Liver (tissue), 8 donors: ENCODE measurements at regions not wholly inside any gene's neighbourhood (a gene's known extent, or its start where the extent isn't known, plus 50 kb on each side); places are given as distances from the start of the nearest gene placed in this dataset.

Experiments
- DNase-seq: peaks from one replicate; pipeline ENCODE4 v3.0.0-alpha.2; 2017; ENCODE audit warnings: low spot score
- H3K27ac ChIP-seq, 2 donors: one replicate each; pipeline ENCODE4 v1.7.0; 2013; ENCODE audit warnings: inconsistent platforms in 2 of 2, low read length in 2 of 2, control low read depth in 1 of 2, low read depth in 1 of 2, mild to moderate bottlenecking in 1 of 2
- H3K27me3 ChIP-seq, 4 donors: one replicate each; pipeline versions ENCODE4 v1.6.1 to v1.7.0; 2013; ENCODE audit warnings: low read length in 3 of 4, inconsistent platforms in 1 of 4, mild to moderate bottlenecking in 1 of 4, moderate library complexity in 1 of 4; ENCODE audit not compliant: control insufficient read depth in 4 of 4, insufficient read depth in 4 of 4
- H3K36me3 ChIP-seq, 4 donors: one replicate each; pipeline versions ENCODE4 v1.6.1 to v1.7.0; 2013; ENCODE audit warnings: low read length in 3 of 4, mild to moderate bottlenecking in 3 of 4, low read depth in 1 of 4, moderate library complexity in 1 of 4; ENCODE audit not compliant: control insufficient read depth in 4 of 4, insufficient read depth in 3 of 4
- H3K4me1 ChIP-seq, 4 donors: one replicate each; pipeline versions ENCODE4 v1.6.1 to v1.7.0; 2013; ENCODE audit warnings: low read length in 3 of 4, mild to moderate bottlenecking in 3 of 4, moderate library complexity in 1 of 4; ENCODE audit not compliant: control insufficient read depth in 4 of 4, insufficient read depth in 4 of 4
- H3K4me3 ChIP-seq, 3 donors: one replicate each; pipeline versions ENCODE4 v1.6.1 to v1.7.0; 2013; ENCODE audit warnings: low read length in 3 of 3, control low read depth in 1 of 3, low read depth in 1 of 3, mild to moderate bottlenecking in 1 of 3
- H3K9ac ChIP-seq, 2 donors: one replicate each; pipeline ENCODE4 v1.7.0; 2013; ENCODE audit warnings: low read length in 2 of 2, mild to moderate bottlenecking in 2 of 2, moderate library complexity in 2 of 2, control low read depth in 1 of 2, low read depth in 1 of 2
- H3K9me3 ChIP-seq, 4 donors: one replicate each; pipeline versions ENCODE4 v1.6.1 to v1.7.0; 2013; ENCODE audit warnings: low read length in 3 of 4; ENCODE audit not compliant: control insufficient read depth in 4 of 4
- ATF3 ChIP-seq: IDR thresholded peaks from 2 replicates; pipeline ENCODE4 v1.6.1; 2016; ENCODE audit warnings: antibody characterized with exemption
- CTCF ChIP-seq: fragments of 150-350 bp; IDR thresholded peaks from 2 replicates; pipeline ENCODE4 v1.5.1; 2017; ENCODE audit warnings: improper control_type of control experiment, low read depth, low read length; ENCODE audit not compliant: missing input control
- EGR1 ChIP-seq, 2 donors: IDR thresholded peaks; 2 replicates each; pipeline ENCODE4 v1.6.1; 2016 to 2018; ENCODE audit warnings: antibody characterized with exemption in 2 of 2, low read depth in 2 of 2
- FOXA2 ChIP-seq: IDR thresholded peaks from 2 replicates; pipeline ENCODE4 v1.6.1; 2016; ENCODE audit warnings: antibody characterized with exemption
- GABPA ChIP-seq, 2 donors: IDR thresholded peaks in 1 of 2; conservative IDR thresholded peaks in 1 of 2; 2 replicates each; pipeline ENCODE4 v1.6.1; 2016; ENCODE audit warnings: antibody characterized with exemption in 2 of 2, mild to moderate bottlenecking in 1 of 2, moderate library complexity in 1 of 2
- HNF4A ChIP-seq, 2 donors: conservative IDR thresholded peaks; 2 replicates each; pipeline ENCODE4 v1.6.1; 2016; ENCODE audit warnings: antibody characterized with exemption in 2 of 2, mild to moderate bottlenecking in 2 of 2
- HNF4G ChIP-seq: IDR thresholded peaks from 2 replicates; pipeline ENCODE4 v1.6.1; 2016; ENCODE audit warnings: antibody characterized with exemption
- JUND ChIP-seq, 2 donors: IDR thresholded peaks; 2 replicates each; pipeline ENCODE4 v1.6.1; 2016; ENCODE audit warnings: antibody characterized with exemption in 2 of 2
- MAX ChIP-seq: IDR thresholded peaks from 2 replicates; pipeline ENCODE4 v1.6.1; 2016; ENCODE audit warnings: antibody characterized with exemption
- NR2F2 ChIP-seq: IDR thresholded peaks from 2 replicates; pipeline ENCODE4 v1.6.1; 2016; ENCODE audit warnings: antibody characterized with exemption
- RAD21 ChIP-seq, 2 donors: IDR thresholded peaks; 2 replicates each; pipeline ENCODE4 v1.6.1; 2016; ENCODE audit warnings: antibody characterized with exemption in 2 of 2, mild to moderate bottlenecking in 2 of 2
- REST ChIP-seq: IDR thresholded peaks from 2 replicates; pipeline ENCODE4 v1.6.1; 2016; ENCODE audit warnings: antibody characterized with exemption, mild to moderate bottlenecking
- RXRA ChIP-seq, 2 donors: IDR thresholded peaks; 2 replicates each; pipeline ENCODE4 v1.6.1; 2017 to 2018; ENCODE audit warnings: antibody characterized with exemption in 2 of 2, mild to moderate bottlenecking in 1 of 2
- SP1 ChIP-seq: IDR thresholded peaks from 2 replicates; pipeline ENCODE4 v1.6.1; 2018; ENCODE audit warnings: antibody characterized with exemption, mild to moderate bottlenecking
- TAF1 ChIP-seq: conservative IDR thresholded peaks from 2 replicates; pipeline ENCODE4 v1.6.1; 2016; ENCODE audit warnings: antibody characterized with exemption, mild to moderate bottlenecking
- YY1 ChIP-seq: IDR thresholded peaks from 2 replicates; pipeline ENCODE4 v1.6.1; 2016; ENCODE audit warnings: antibody characterized with exemption, mild to moderate bottlenecking
- WGBS: extraction: QIAGEN DNeasy Blood & Tissue Kit; methylation state at CpG from one replicate; pipeline ENCODE4 v1.1.7; 2013; 5-methylcytosine and 5-hydroxymethylcytosine counted together
- donor health status: healthy.
- donor health status: healthy.
- donor health status: healthy.
- donor health status: healthy.
- donor health status: healthy.

- Histone ChIP-seq H3K4me3 (no peak overlapping the region), H3K4me1 (peaks cover 0 to 3% (median 0%) of the 10 kb centered on the region in 4 donors), H3K27me3 (no peaks in the 10 kb centered on the region), H3K9me3 (no peaks in the 10 kb centered on the region), H3K36me3 (no peaks in the 10 kb centered on the region), H3K9ac (no peak overlapping the region), H3K27ac (no peak overlapping the region)
- WGBS: 79% methylated on average over 5 of the region's 5 CpGs
- DNase-seq: no peak
- no peak for TF ChIP-seq CTCF
- TF ChIP-seq HNF4G: no peak
- TF ChIP-seq ATF3: no peak
Measured at GRCh38 chr13:75220861-75221260, 261.1 kb downstream of the TBC1D4 start.

- Histone ChIP-seq H3K9ac (no peak overlapping the region), H3K4me1 (peaks cover 0 to 3% (median 0%) of the 10 kb centered on the region in 4 donors), H3K27me3 (no peaks in the 10 kb centered on the region), H3K4me3 (no peak overlapping the region), H3K36me3 (no peaks in the 10 kb centered on the region), H3K9me3 (no peaks in the 10 kb centered on the region), H3K27ac (no peak overlapping the region)
- TF ChIP-seq SP1 (no peak), HNF4G (no peak), RXRA (IDR thresholded peaks at IDR 0.05) (no peak), ATF3 (no peak), REST (no peak), FOXA2 (no peak), NR2F2 (no peak), YY1 (no peak), EGR1 (IDR thresholded peaks at IDR 0.05; ENCODE audit: low read depth in 2 of 2) (no peak), TAF1 (no peak), GABPA (IDR thresholded peaks at IDR 0.05 in 1 of 2, conservative IDR thresholded peaks at IDR 0.05 in 1 of 2) (no peak), MAX (no peak), RAD21 (IDR thresholded peaks at IDR 0.05) (no peak), JUND (IDR thresholded peaks at IDR 0.05) (no peak), HNF4A (conservative IDR thresholded peaks at IDR 0.05) (no peak)
- WGBS: 82% methylated on average over 8 of the region's 8 CpGs
- DNase-seq: no peak
Measured at GRCh38 chr13:75220238-75220542, 261.8 kb downstream of the TBC1D4 start.
